SK-N-SH (cell line): ENCODE measurements at regions not wholly inside any gene's neighbourhood (a gene's known extent, or its start where the extent isn't known, plus 50 kb on each side); places are given as distances from the start of the nearest gene placed in this dataset.

ENCODE experiments used
- TF ChIP-seq, protein P1 (sequence below): fragments of 200-600 bp; sonication (generic); IDR thresholded peaks from 2 replicates; pipeline ENCODE4 v1.6.1; 2017; ENCODE audit warnings: antibody characterized with exemption, mild to moderate bottlenecking, moderate library complexity
- TF ChIP-seq, protein P2 (sequence below): IDR thresholded peaks from 2 replicates; pipeline ENCODE4 v1.4.0; 2012; ENCODE audit warnings: low read depth, borderline replicate concordance

DNA sequence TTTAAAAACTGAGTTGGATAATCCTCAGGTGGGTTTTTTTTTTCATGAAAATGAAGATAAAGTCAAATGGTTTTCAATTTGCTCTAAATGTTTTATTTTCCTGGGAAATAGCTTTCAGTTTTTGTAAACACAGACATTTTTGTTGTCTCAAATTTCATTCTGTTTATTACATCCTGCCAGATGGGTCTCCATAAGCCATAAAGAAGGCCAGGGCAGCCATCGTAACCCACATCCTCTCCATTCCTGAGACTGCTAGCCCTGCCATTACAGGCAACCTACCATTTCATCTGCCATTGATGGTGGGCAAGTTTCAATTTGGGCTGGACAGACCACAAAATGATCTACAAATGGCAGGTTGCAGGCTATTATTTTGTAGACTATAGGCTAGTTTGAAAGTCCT is 60.8 kb downstream of the BTBD3 start:
- TF ChIP-seq, protein P1, sequence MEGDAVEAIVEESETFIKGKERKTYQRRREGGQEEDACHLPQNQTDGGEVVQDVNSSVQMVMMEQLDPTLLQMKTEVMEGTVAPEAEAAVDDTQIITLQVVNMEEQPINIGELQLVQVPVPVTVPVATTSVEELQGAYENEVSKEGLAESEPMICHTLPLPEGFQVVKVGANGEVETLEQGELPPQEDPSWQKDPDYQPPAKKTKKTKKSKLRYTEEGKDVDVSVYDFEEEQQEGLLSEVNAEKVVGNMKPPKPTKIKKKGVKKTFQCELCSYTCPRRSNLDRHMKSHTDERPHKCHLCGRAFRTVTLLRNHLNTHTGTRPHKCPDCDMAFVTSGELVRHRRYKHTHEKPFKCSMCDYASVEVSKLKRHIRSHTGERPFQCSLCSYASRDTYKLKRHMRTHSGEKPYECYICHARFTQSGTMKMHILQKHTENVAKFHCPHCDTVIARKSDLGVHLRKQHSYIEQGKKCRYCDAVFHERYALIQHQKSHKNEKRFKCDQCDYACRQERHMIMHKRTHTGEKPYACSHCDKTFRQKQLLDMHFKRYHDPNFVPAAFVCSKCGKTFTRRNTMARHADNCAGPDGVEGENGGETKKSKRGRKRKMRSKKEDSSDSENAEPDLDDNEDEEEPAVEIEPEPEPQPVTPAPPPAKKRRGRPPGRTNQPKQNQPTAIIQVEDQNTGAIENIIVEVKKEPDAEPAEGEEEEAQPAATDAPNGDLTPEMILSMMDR: no peak
- TF ChIP-seq, protein P2, sequence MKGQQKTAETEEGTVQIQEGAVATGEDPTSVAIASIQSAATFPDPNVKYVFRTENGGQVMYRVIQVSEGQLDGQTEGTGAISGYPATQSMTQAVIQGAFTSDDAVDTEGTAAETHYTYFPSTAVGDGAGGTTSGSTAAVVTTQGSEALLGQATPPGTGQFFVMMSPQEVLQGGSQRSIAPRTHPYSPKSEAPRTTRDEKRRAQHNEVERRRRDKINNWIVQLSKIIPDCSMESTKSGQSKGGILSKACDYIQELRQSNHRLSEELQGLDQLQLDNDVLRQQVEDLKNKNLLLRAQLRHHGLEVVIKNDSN: no peak
